HEK293 (cell line): ENCODE measurements at regions not wholly inside any gene's neighbourhood (a gene's known extent, or its start where the extent isn't known, plus 50 kb on each side); places are given as distances from the start of the nearest gene placed in this dataset.

Source experiments
- CTCF ChIA-PET: fragments of 350-600 bp; formaldehyde crosslinking; extraction: SDS; loops from one replicate; lab custom pipeline; 2021; ENCODE audit warnings: antibody characterized with exemption; lab: Yijun Ruan, JAX
- POLR2A ChIA-PET: fragments of 300-600 bp; formaldehyde crosslinking; extraction: SDS; loops from one replicate; lab custom pipeline; 2020; ENCODE audit warnings: antibody characterized with exemption, inconsistent platforms; lab: Yijun Ruan, JAX
- H3K27ac ChIP-seq: fragments of 200-500 bp; sonication (Bioruptor generic); 2 replicates; pipeline ENCODE4 v1.5.1; 2014; ENCODE audit warnings: low read depth, low read length, control low read depth, inconsistent platforms; ENCODE audit errors: extremely low read depth
- H3K36me3 ChIP-seq, 2 experiments: fragments of 200-500 bp in 1 of 2; sonication (Bioruptor generic) in 1 of 2; 1 replicate in 1 of 2; 2 replicates in 1 of 2; pipeline ENCODE4 v1.5.1; 2014 to 2017; ENCODE audit warnings: inconsistent platforms in 2 of 2, low read length in 2 of 2; ENCODE audit not compliant: control insufficient read depth in 2 of 2, insufficient read depth in 1 of 2
- H3K4me1 ChIP-seq: fragments of 200-500 bp; sonication (Bioruptor generic); 2 replicates; pipeline ENCODE4 v1.5.1; 2014; ENCODE audit warnings: mild to moderate bottlenecking, low read length, inconsistent platforms; ENCODE audit not compliant: control insufficient read depth, insufficient read depth
- H3K4me3 ChIP-seq: 2 replicates; pipeline ENCODE4 v1.5.1; 2011; ENCODE audit warnings: low read depth, mild to moderate bottlenecking, control low read depth, low read length, moderate library complexity
- H3K9me3 ChIP-seq: fragments of 200-500 bp; sonication (Bioruptor generic); 2 replicates; pipeline ENCODE4 v1.5.1; 2014; ENCODE audit warnings: low read depth, low read length, inconsistent platforms; ENCODE audit not compliant: control insufficient read depth, insufficient read depth
- GFI1B ChIP-seq: fragments of 450-650 bp; formaldehyde crosslinking; IDR thresholded peaks from 2 replicates; pipeline ENCODE4 v1.5.1; 2016; ENCODE audit warnings: missing biosample characterization, missing genetic modification characterization
- GLI4 ChIP-seq: fragments of 450-650 bp; formaldehyde crosslinking; IDR thresholded peaks from 2 replicates; pipeline ENCODE4 v1.5.1; 2016; ENCODE audit warnings: missing biosample characterization, missing genetic modification characterization
- GLIS1 ChIP-seq: fragments of 450-650 bp; formaldehyde crosslinking; IDR thresholded peaks from 2 replicates; pipeline ENCODE4 v1.5.1; 2016; ENCODE audit warnings: missing biosample characterization, missing genetic modification characterization
- REPIN1 ChIP-seq: fragments of 450-650 bp; formaldehyde crosslinking; IDR thresholded peaks from 2 replicates; pipeline ENCODE4 v1.5.1; 2017; ENCODE audit warnings: missing biosample characterization, missing genetic modification characterization, low read depth
- SP2 ChIP-seq: fragments of 450-650 bp; formaldehyde crosslinking; IDR thresholded peaks from 2 replicates; pipeline ENCODE4 v1.5.1; 2016; ENCODE audit warnings: missing biosample characterization, missing genetic modification characterization
- YY1 ChIP-seq: fragments of 450-650 bp; formaldehyde crosslinking; IDR thresholded peaks from 2 replicates; pipeline ENCODE4 v1.5.1; 2018; ENCODE audit warnings: missing biosample characterization, missing genetic modification characterization
- ZEB2 ChIP-seq: fragments of 450-650 bp; formaldehyde crosslinking; IDR thresholded peaks from 2 replicates; pipeline ENCODE4 v1.5.1; 2016; ENCODE audit warnings: missing biosample characterization, missing genetic modification characterization
- ZNF132 ChIP-seq: fragments of 450-650 bp; formaldehyde crosslinking; IDR thresholded peaks from 2 replicates; pipeline ENCODE4 v1.5.1; 2017; ENCODE audit warnings: missing biosample characterization, missing genetic modification characterization, borderline replicate concordance
- ZNF155 ChIP-seq: fragments of 450-650 bp; formaldehyde crosslinking; IDR thresholded peaks from 2 replicates; pipeline ENCODE4 v1.5.1; 2016; ENCODE audit warnings: missing biosample characterization, missing genetic modification characterization
- ZNF19 ChIP-seq: fragments of 450-650 bp; formaldehyde crosslinking; IDR thresholded peaks from 2 replicates; pipeline ENCODE4; 2016; ENCODE audit warnings: missing biosample characterization, missing genetic modification characterization, low read depth
- ZNF239 ChIP-seq: fragments of 450-650 bp; formaldehyde crosslinking; IDR thresholded peaks from 2 replicates; pipeline ENCODE4 v1.5.1; 2016; ENCODE audit warnings: missing biosample characterization, missing genetic modification characterization
- ZNF302 ChIP-seq: fragments of 450-650 bp; formaldehyde crosslinking; IDR thresholded peaks from 2 replicates; pipeline ENCODE4 v1.5.1; 2016; ENCODE audit warnings: missing biosample characterization, missing genetic modification characterization, low read depth
- ZNF391 ChIP-seq: fragments of 450-650 bp; formaldehyde crosslinking; IDR thresholded peaks from 2 replicates; pipeline ENCODE4 v1.5.1; 2016; ENCODE audit warnings: low read depth, missing biosample characterization, missing genetic modification characterization, borderline replicate concordance
- ZNF600 ChIP-seq: fragments of 450-650 bp; formaldehyde crosslinking; IDR thresholded peaks from 2 replicates; pipeline ENCODE4 v1.5.1; 2016; ENCODE audit warnings: missing biosample characterization, missing genetic modification characterization
- ZNF677 ChIP-seq: fragments of 450-650 bp; IDR thresholded peaks from 2 replicates; pipeline ENCODE4 v1.5.0; 2018; ENCODE audit warnings: missing biosample characterization, mild to moderate bottlenecking, missing genetic modification characterization, moderate library complexity
- ZNF701 ChIP-seq: fragments of 450-650 bp; formaldehyde crosslinking; IDR thresholded peaks from 2 replicates; pipeline ENCODE4 v1.5.1; 2016; ENCODE audit warnings: missing biosample characterization, missing genetic modification characterization
- ZNF747 ChIP-seq: fragments of 450-650 bp; formaldehyde crosslinking; IDR thresholded peaks from 2 replicates; pipeline ENCODE4 v1.5.1; 2016; ENCODE audit warnings: missing biosample characterization, missing genetic modification characterization
- ZNF76 ChIP-seq: fragments of 450-650 bp; formaldehyde crosslinking; IDR thresholded peaks from 2 replicates; pipeline ENCODE4; 2016; ENCODE audit warnings: low read depth, missing biosample characterization, missing genetic modification characterization, borderline replicate concordance
- ZNF791 ChIP-seq: fragments of 450-650 bp; formaldehyde crosslinking; IDR thresholded peaks from 2 replicates; pipeline ENCODE4 v1.5.1; 2016; ENCODE audit warnings: missing biosample characterization, missing genetic modification characterization
- ZNF830 ChIP-seq: fragments of 450-650 bp; IDR thresholded peaks from 2 replicates; pipeline ENCODE4 v1.5.0; 2018; ENCODE audit warnings: missing biosample characterization, missing genetic modification characterization, low read depth, mild to moderate bottlenecking, moderate library complexity
- TF ChIP-seq, protein P1 (sequence below): fragments of 450-650 bp; formaldehyde crosslinking; IDR thresholded peaks from 2 replicates; pipeline ENCODE4 v1.5.1; 2016; ENCODE audit warnings: missing biosample characterization, missing genetic modification characterization
- TF ChIP-seq, protein P2 (sequence below): fragments of 450-650 bp; formaldehyde crosslinking; IDR thresholded peaks from 2 replicates; pipeline ENCODE4 v1.5.1; 2016; ENCODE audit warnings: missing biosample characterization, missing genetic modification characterization
- TF ChIP-seq, protein P3 (sequence below): fragments of 450-650 bp; IDR thresholded peaks from 2 replicates; pipeline ENCODE4 v1.5.1; 2018; ENCODE audit warnings: missing biosample characterization, mild to moderate bottlenecking, missing genetic modification characterization
- TF ChIP-seq, protein P4 (sequence below): fragments of 450-650 bp; formaldehyde crosslinking; IDR thresholded peaks from 2 replicates; pipeline ENCODE4 v1.5.1; 2017; ENCODE audit warnings: missing biosample characterization, missing genetic modification characterization
- TF ChIP-seq, protein P5 (sequence below): fragments of 450-650 bp; formaldehyde crosslinking; IDR thresholded peaks from 2 replicates; pipeline ENCODE4 v1.5.1; 2016; ENCODE audit warnings: missing biosample characterization, missing genetic modification characterization

DNA sequence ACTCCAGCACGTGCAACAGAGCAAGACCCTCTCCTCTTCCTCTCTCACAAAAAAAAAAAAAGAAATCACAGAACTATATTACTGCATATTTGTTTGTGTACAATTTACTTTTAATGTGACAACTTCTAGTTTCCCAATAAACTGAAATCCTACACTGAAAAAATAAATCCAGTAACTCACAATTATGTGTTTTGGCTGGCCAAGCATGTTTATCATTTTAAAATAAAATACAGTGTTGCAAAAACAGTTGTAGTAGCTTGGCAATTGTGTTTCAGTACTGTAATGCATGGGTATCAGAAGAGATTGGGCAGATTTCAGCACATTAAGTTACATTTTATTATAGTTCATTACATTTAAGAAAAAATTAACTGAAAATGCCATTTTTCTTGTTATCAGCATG, 344.9 kb downstream of the ETS1 start:
- no peak overlapping the region for H3K27ac ChIP-seq
- no peak for TF ChIP-seq ZNF132 (tag by site-specific recombination)
- TF ChIP-seq ZNF155 (tag by site-specific recombination) = no peak
- ChIA-PET CTCF (no interaction called here), POLR2A (no interaction called here)
- H3K9me3 ChIP-seq = no peaks in the 10 kb centered on the region
- no peak overlapping the region for H3K4me3 ChIP-seq
- H3K4me1 ChIP-seq = no peaks in the 10 kb centered on the region
- no peaks in the 10 kb centered on the region for H3K36me3 ChIP-seq

DNA sequence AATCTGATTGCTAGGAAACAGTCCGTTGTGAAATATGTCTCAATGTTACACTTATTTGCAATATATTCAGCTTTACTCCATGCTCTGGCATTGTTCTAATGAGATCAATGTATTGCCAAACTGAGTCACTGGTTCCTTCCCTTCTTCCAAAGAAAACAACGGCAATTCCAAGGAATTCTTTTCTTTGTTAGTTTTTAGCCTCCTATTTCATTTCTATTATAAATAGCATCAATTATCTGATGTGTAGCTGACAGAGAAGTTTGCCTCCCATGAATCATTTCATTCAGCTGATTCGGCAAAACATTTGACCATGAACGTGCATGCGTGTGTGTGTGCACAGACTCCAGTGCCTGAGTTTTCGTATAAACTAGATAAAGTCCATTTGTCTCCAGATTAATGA, 346.8 kb downstream of the ETS1 start:
- Histone ChIP-seq H3K9me3 (no peaks in the 10 kb centered on the region), H3K4me1 (no peaks in the 10 kb centered on the region), H3K27ac (no peak overlapping the region), H3K36me3 (no peaks in the 10 kb centered on the region), H3K4me3 (no peak overlapping the region)
- TF ChIP-seq SP2 (no peak), ZNF830 (tag by site-specific recombination) (no peak), GFI1B (tag by site-specific recombination) (no peak), YY1 (no peak), ZNF701 (tag by site-specific recombination) (no peak), ZNF600 (tag by site-specific recombination) (no peak), ZNF239 (tag by site-specific recombination) (no peak), ZNF791 (tag by site-specific recombination) (no peak), ZNF19 (tag by site-specific recombination) (no peak), ZNF677 (tag by site-specific recombination) (no peak)
- TF ChIP-seq, protein P1, sequence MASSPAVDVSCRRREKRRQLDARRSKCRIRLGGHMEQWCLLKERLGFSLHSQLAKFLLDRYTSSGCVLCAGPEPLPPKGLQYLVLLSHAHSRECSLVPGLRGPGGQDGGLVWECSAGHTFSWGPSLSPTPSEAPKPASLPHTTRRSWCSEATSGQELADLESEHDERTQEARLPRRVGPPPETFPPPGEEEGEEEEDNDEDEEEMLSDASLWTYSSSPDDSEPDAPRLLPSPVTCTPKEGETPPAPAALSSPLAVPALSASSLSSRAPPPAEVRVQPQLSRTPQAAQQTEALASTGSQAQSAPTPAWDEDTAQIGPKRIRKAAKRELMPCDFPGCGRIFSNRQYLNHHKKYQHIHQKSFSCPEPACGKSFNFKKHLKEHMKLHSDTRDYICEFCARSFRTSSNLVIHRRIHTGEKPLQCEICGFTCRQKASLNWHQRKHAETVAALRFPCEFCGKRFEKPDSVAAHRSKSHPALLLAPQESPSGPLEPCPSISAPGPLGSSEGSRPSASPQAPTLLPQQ (tag by site-specific recombination) = no peak
- TF ChIP-seq, protein P2, sequence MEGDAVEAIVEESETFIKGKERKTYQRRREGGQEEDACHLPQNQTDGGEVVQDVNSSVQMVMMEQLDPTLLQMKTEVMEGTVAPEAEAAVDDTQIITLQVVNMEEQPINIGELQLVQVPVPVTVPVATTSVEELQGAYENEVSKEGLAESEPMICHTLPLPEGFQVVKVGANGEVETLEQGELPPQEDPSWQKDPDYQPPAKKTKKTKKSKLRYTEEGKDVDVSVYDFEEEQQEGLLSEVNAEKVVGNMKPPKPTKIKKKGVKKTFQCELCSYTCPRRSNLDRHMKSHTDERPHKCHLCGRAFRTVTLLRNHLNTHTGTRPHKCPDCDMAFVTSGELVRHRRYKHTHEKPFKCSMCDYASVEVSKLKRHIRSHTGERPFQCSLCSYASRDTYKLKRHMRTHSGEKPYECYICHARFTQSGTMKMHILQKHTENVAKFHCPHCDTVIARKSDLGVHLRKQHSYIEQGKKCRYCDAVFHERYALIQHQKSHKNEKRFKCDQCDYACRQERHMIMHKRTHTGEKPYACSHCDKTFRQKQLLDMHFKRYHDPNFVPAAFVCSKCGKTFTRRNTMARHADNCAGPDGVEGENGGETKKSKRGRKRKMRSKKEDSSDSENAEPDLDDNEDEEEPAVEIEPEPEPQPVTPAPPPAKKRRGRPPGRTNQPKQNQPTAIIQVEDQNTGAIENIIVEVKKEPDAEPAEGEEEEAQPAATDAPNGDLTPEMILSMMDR = no peak
- POLR2A ChIA-PET = interaction anchor here (0.7 kb wide), 1 partner anchor 40 kb away, joined by 5 read pairs; no protein-coding TSS in a partner anchor
- CTCF ChIA-PET = interaction anchor here (0.7 kb wide), 2 partner anchors 27 to 562 kb away, joined by 3 to 5 read pairs; no protein-coding TSS in a partner anchor

DNA sequence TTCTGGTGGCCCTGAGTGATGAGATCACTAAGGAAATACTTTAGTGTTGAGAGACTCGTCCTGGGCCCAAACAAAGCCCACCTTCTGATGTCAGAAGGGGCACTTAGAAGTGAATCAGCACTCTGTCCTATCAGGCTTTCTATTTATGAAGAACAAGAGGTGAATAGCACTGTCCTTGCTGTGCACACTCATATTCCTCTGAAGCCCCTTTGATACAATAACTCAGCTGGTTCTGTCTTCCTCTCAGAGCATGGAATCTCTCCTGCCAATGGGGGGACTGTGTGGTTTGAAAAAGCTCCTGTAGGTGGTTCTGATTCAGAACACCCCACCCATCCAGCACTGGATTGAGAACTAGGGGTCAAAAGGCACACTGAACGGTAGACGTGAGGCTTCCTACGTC, 348.1 kb downstream of the ETS1 start:
- Histone ChIP-seq H3K27ac (no peak overlapping the region), H3K4me3 (no peak overlapping the region), H3K9me3 (no peaks in the 10 kb centered on the region), H3K4me1 (no peaks in the 10 kb centered on the region), H3K36me3 (no peaks in the 10 kb centered on the region)
- CTCF ChIA-PET = no interaction called here
- POLR2A ChIA-PET = interaction anchor here (0.6 kb wide), 1 partner anchor 504 kb away, joined by 4 read pairs; no protein-coding TSS in a partner anchor
- no peak for TF ChIP-seq GLI4 (tag by site-specific recombination)
- no peak for TF ChIP-seq ZNF391 (tag by site-specific recombination)
- TF ChIP-seq, protein P3, sequence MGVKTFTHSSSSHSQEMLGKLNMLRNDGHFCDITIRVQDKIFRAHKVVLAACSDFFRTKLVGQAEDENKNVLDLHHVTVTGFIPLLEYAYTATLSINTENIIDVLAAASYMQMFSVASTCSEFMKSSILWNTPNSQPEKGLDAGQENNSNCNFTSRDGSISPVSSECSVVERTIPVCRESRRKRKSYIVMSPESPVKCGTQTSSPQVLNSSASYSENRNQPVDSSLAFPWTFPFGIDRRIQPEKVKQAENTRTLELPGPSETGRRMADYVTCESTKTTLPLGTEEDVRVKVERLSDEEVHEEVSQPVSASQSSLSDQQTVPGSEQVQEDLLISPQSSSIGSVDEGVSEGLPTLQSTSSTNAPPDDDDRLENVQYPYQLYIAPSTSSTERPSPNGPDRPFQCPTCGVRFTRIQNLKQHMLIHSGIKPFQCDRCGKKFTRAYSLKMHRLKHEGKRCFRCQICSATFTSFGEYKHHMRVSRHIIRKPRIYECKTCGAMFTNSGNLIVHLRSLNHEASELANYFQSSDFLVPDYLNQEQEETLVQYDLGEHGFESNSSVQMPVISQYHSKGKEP (tag by site-specific recombination) = no peak
- no peak for TF ChIP-seq REPIN1 (tag by site-specific recombination)
- no peak for TF ChIP-seq GLIS1 (tag by site-specific recombination)
- no peak for TF ChIP-seq ZNF747 (tag by site-specific recombination)
- TF ChIP-seq ZEB2 (tag by site-specific recombination) = no peak
- TF ChIP-seq ZNF302 (tag by site-specific recombination) = no peak
- TF ChIP-seq, protein P4, sequence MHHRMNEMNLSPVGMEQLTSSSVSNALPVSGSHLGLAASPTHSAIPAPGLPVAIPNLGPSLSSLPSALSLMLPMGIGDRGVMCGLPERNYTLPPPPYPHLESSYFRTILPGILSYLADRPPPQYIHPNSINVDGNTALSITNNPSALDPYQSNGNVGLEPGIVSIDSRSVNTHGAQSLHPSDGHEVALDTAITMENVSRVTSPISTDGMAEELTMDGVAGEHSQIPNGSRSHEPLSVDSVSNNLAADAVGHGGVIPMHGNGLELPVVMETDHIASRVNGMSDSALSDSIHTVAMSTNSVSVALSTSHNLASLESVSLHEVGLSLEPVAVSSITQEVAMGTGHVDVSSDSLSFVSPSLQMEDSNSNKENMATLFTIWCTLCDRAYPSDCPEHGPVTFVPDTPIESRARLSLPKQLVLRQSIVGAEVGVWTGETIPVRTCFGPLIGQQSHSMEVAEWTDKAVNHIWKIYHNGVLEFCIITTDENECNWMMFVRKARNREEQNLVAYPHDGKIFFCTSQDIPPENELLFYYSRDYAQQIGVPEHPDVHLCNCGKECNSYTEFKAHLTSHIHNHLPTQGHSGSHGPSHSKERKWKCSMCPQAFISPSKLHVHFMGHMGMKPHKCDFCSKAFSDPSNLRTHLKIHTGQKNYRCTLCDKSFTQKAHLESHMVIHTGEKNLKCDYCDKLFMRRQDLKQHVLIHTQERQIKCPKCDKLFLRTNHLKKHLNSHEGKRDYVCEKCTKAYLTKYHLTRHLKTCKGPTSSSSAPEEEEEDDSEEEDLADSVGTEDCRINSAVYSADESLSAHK (tag by site-specific recombination) = no peak
- TF ChIP-seq, protein P5, sequence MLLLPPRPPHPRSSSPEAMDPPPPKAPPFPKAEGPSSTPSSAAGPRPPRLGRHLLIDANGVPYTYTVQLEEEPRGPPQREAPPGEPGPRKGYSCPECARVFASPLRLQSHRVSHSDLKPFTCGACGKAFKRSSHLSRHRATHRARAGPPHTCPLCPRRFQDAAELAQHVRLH = no peak
- no peak for TF ChIP-seq ZNF76 (tag by site-specific recombination)
